GM12891 (cell line): ENCODE measurements at regions not wholly inside any gene's neighbourhood (a gene's known extent, or its start where the extent isn't known, plus 50 kb on each side); places are given as distances from the start of the nearest gene placed in this dataset.
"Not testable (repeated sequence)": the region's sequence is repeated elsewhere in the genome, so short reads cannot be mapped to it uniquely, and the experiment has no call there.

ENCODE experiments used
- DNase-seq: peaks from one replicate; pipeline ENCODE4 v3.0.0; 2011; ENCODE audit warnings: low spot score; ENCODE audit not compliant: insufficient read length
- FAIRE-seq: peaks from 2 replicates; lab custom pipeline; 2011; peaks lifted over from hg19 to GRCh38; lab: Jason Lieb, UNC
- PAX5 ChIP-seq: IDR thresholded peaks from 2 replicates; pipeline ENCODE4 v1.6.1; 2011; ENCODE audit warnings: low read length, moderate library complexity, mild to moderate bottlenecking; ENCODE audit not compliant: insufficient read depth, severe bottlenecking
- POLR2A ChIP-seq: IDR thresholded peaks from 2 replicates; pipeline ENCODE4 v1.6.1; 2011; ENCODE audit warnings: low read depth, low read length, control low read depth
- POLR2AphosphoS5 ChIP-seq: IDR thresholded peaks from 2 replicates; pipeline ENCODE4 v1.6.1; 2011; ENCODE audit warnings: low read depth, low read length, control low read depth
- POU2F2 ChIP-seq: IDR thresholded peaks from 2 replicates; pipeline ENCODE4 v1.6.1; 2011; ENCODE audit warnings: low read depth, mild to moderate bottlenecking, control low read depth, low read length, moderate library complexity
- SPI1 ChIP-seq: IDR thresholded peaks from 2 replicates; pipeline ENCODE4 v1.6.1; 2011; ENCODE audit warnings: low read depth, low read length, control low read depth
- TAF1 ChIP-seq: IDR thresholded peaks from 2 replicates; pipeline ENCODE4 v1.6.1; 2011; ENCODE audit warnings: low read depth, low read length, control low read depth

- TF ChIP-seq SPI1 (no peak), PAX5 (no peak), POU2F2 (no peak), POLR2A (no peak), TAF1 (no peak), POLR2AphosphoS5 (no peak)
- FAIRE-seq: no peak
Measured at GRCh38 chr14:43408472-43408871, 1098.6 kb downstream of the FSCB start.

GRCh38 chr14:43407706-43408105, 1099.4 kb downstream of the FSCB start:
- FAIRE-seq (no peak), DNase-seq (no peak)
- TF ChIP-seq POU2F2: no peak
- no peak for TF ChIP-seq POLR2A
- no peak for TF ChIP-seq TAF1
- no peak for TF ChIP-seq POLR2AphosphoS5
- TF ChIP-seq PAX5: no peak
- no peak for TF ChIP-seq SPI1

More at GRCh38 chr14:43408472-43408871, 1098.6 kb downstream of the FSCB start:
- no peak for DNase-seq

GRCh38 chr14:43406931-43407330, 1100.2 kb downstream of the FSCB start:
- DNase-seq (no peak), FAIRE-seq (no peak)
- TF ChIP-seq SPI1 (no peak), POLR2AphosphoS5 (no peak), POLR2A (no peak), PAX5 (no peak), POU2F2 (no peak), TAF1 (no peak)

GRCh38 chr14:43399289-43399688, 1107.8 kb downstream of the FSCB start:
- no peak for DNase-seq
- TF ChIP-seq SPI1 (no peak), POLR2A (no peak), PAX5 (no peak), POLR2AphosphoS5 (no peak), POU2F2 (no peak), TAF1 (no peak)
- no peak for FAIRE-seq

- not testable (repeated sequence) for FAIRE-seq, DNase-seq
Measured at GRCh38 chr14:43370565-43370896, 1136.6 kb downstream of the FSCB start.

- DNase-seq (no peak), FAIRE-seq (no peak)
- TF ChIP-seq POU2F2: no peak
Measured at GRCh38 chr14:43369710-43370564, 1137.1 kb downstream of the FSCB start.

GRCh38 chr14:43362586-43362985, 1144.5 kb downstream of the FSCB start:
- TF ChIP-seq TAF1 (no peak), POLR2A (no peak), PAX5 (no peak), POLR2AphosphoS5 (no peak), SPI1 (no peak), POU2F2 (no peak)
- no peak for FAIRE-seq

GRCh38 chr14:43361751-43362150, 1145.3 kb downstream of the FSCB start:
- DNase-seq: no peak
- TF ChIP-seq SPI1 (no peak), POLR2A (no peak), TAF1 (no peak), POLR2AphosphoS5 (no peak), POU2F2 (no peak)
- no peak for FAIRE-seq

More at GRCh38 chr14:43362586-43362985, 1144.5 kb downstream of the FSCB start:
- no peak for DNase-seq

GRCh38 chr14:43360239-43360638, 1146.8 kb downstream of the FSCB start:
- DNase-seq (no peak), FAIRE-seq (no peak)
- no peak for TF ChIP-seq PAX5
- no peak for TF ChIP-seq POLR2A
- no peak for TF ChIP-seq TAF1

- DNase-seq (no peak), FAIRE-seq (no peak)
- TF ChIP-seq SPI1 (no peak), TAF1 (no peak), POLR2A (no peak), POLR2AphosphoS5 (no peak), PAX5 (no peak)
Measured at GRCh38 chr14:43359317-43359716, 1147.8 kb downstream of the FSCB start.

GRCh38 chr14:43356979-43357545, 1150.0 kb downstream of the FSCB start:
- DNase-seq (no peak), FAIRE-seq (no peak)
- TF ChIP-seq POLR2AphosphoS5 (no peak), SPI1 (no peak), TAF1 (no peak), PAX5 (no peak), POU2F2 (no peak), POLR2A (no peak)
